Frontal cortex (tissue), 3 donors: ENCODE measurements at regions not wholly inside any gene's neighbourhood (a gene's known extent, or its start where the extent isn't known, plus 50 kb on each side); places are given as distances from the start of the nearest gene placed in this dataset.
"Not testable (repeated sequence)": the region's sequence is repeated elsewhere in the genome, so short reads cannot be mapped to it uniquely, and the experiment has no call there.

ENCODE experiments used
- DNase-seq, 2 donors: peaks; one replicate each; pipeline ENCODE4 v3.0.0; 2012; ENCODE audit warnings: low spot score in 2 of 2
- FAIRE-seq: peaks from 2 replicates; lab custom pipeline; 2012; peaks lifted over from hg19 to GRCh38; lab: Jason Lieb, UNC
- donor health status: control.
- donor health status: control.
- donor health status: control.

DNA sequence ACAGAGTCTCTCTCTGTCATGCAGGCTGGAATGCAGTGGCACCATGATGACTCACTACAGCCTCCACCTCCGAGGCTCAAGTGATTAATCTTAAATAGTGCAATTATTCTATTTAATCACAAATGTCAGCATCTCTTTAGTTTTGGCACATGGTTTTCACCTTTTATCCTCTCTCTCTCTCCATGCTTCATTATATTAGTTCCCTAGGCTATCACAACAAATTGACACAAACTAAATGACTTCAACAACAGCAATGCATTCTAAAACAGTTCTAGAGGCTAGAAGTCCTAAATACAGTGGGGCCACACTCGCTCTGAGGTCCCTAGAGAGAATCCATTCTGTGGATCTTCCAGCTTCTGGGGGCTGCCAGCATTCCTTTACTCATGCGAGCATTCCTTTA lies 178.2 kb upstream of the ZNG1F start:
- not testable (repeated sequence) for DNase-seq, FAIRE-seq

DNA sequence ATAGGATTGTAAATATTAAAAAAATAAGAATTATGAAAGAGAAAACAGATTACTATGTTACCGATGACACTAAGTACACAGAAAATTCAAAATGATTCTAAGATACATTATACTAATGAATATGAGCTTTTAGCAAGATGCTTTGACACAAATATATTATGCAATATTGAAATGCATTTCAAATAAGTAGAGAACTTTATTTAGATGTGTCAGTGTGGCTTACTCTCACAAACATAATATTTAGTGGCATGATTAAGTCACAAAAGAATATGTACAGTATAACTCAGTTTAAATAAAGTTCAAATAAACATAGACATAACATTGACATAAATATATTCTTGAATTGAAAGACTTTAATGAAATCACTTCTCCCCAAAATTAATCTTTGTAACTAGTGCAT lies 172.7 kb upstream of the ZNG1F start:
- not testable (repeated sequence) for DNase-seq, FAIRE-seq

DNA sequence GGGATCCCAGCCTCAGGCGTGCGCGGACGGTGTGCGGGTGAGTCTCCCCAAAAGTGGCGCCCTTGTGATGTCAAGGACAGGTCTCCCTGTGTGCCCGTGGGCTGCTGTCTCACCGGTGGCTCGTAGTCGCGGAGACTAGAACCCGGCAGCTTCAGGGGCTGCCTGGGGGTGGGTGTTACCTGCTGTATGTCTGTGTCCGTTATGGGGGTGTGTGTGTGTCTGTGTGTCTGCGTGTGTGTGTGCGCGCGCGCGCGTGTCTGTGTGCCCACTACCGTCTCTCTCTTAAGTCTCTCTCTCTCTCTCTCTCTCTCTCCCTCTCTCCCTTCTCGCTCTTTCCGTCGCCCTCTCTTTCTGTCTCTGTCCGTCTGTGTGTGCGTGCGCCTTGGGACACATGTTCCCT lies 170.0 kb upstream of the ZNG1F start:
- not testable (repeated sequence) for FAIRE-seq, DNase-seq

DNA sequence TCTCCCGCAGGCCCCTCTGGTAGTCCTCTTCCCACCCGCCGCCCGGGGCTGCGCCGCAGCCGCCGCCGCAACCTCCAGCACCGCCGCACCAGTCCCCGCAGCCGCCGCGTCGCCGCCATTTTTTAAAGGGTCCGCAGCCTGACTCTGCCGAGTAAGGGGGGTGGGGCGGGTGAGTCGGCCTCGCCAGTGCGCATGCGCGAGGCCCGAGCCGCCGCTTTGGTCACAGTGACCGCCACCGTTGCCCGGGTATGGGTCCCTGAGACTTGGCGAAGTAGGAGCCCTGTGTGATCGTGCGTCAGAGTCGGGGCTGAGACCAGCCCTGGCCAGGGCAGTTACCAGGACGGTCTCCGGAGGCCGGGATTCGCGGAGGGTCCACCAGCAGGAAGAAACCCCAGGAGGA lies 169.6 kb upstream of the ZNG1F start:
- not testable (repeated sequence) for FAIRE-seq, DNase-seq

DNA sequence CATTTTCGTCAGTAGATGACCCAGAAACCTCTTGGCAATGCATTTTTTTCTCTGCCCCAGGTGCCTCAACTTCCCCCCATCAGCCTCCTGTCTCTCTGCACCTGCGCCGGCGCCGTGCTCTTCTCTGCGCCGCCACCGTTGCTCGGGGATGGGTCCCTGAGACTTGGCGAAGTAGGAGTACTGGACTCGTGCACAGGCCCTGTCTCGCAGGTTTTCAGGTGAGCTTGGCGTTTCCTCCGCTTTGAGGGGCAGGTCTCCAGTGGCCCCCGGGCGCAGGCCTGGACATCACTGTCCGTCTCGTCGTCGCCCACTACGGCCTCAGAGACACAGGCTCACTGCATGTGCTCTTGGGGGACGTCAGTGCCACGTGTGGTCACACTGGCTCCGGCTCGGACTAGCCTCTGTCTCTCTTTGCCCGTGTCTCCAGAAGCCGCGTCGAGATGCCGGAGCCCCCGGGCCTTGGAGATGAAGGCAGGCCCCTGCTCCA lies 168.8 kb upstream of the ZNG1F start:
- FAIRE-seq, DNase-seq: not testable (repeated sequence)

DNA sequence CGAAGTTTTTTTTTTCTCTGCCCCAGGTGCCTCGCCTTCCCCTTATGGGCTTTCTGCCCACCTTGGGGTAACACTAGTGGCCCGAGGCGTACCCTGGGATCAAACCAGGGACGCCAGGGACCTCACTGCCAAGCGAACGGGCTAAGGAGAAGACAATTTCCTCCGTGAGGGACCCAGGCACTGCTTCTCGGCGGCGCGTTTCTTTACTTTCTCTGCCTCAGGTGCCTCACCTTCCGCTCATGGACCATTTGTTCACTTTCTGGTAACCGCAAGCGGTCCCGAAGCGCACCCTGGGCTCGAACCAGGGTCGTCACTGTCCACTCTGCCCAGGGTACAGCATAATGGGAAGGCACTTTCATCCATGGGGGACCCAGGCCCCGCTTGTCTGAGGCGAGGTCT lies 168.2 kb upstream of the ZNG1F start:
- DNase-seq, FAIRE-seq: not testable (repeated sequence)

DNA sequence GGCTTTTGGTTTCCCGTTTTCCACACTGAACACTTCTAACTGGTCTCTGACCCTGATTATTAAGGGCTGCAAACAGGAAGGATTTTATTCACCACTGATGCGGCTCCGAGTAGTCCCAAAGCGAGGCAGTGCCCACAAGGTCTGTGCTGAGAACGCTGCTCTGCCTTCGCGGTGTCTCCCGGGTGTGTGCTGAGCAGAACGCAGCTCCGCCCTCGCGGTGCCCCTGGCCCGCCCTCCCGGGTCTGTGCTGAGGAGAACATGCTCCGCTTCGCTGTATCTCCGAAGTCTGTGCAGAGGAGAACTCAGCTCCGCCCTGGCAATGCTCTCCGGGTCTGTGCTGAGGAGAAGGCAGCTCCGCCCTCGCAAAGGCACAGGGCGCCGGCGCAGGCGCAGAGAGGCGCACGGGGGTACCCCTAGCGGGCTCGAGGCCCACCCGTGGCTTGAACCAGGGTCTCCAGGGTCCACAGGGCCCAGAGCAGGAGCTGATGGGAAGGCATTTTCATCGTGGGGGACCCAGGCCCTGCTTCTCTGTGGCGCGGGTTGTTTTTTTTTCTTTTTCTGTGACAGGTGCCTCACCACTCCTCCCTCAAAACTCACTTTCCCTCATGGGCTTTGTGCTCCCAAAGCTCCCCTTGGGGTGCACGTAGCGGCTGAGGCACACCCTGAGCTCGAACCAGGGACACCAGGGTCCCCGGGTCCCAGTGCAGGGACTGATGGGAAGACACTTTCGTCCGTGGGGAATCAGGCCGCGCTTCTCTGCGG lies 167.7 kb upstream of the ZNG1F start:
- not testable (repeated sequence) for DNase-seq, FAIRE-seq

DNA sequence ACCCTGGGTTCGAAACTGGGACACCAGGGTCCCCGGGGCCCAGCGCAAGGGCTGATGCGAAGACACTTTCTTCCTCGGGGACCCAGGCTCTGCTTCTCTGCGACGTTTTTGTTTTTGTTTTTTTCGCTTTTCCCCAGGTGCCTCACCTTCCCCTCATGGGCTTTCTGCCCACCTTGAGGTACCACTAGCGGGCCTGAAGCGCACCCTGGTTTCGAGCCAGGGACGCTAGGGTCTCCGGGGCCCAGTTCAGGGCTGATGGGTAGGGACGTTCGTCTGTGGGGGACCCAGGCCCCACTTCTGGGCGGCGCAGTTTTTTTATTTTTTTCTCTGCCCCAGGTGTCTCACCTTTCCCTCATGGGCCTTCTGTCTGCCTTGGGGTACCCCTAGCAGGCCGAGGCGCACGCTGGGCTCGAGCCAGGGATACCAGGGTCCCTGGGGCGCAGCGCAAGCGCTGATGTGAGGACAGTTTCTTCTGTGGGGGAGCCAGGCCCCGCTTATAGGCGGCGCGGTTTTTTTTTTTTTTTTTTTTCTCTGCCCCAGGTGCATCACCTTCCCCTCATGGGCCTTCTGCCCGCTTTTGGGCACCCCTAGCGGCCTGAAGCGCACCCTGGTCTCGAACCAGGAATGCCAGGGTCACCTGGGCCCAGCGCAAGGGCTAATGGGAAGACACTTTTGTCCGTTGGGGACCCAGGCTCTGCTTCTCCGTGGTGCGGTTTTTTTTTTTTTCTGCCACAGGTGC lies 166.8 kb upstream of the ZNG1F start:
- not testable (repeated sequence) for DNase-seq, FAIRE-seq

DNA sequence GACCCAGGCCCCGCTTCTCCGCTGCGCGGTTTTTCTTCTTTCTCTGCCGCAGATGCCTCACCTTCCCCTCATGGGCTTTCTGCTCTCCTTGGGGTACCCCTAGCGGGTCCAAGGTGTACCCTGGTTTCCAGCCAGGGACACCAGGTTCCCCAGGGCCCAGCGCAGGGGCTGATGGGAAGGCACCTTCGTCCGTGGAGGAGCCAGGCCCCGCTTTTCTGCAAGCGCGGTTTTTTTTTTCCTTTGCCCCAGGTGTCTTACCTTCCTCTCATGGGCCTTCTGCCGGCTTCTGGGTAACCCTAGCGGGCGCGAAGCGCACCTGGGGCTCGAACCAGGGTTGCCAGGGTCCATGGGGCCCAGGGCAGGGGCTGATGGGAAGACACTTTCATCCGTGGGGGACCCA lies 165.9 kb upstream of the ZNG1F start:
- not testable (repeated sequence) for FAIRE-seq, DNase-seq

DNA sequence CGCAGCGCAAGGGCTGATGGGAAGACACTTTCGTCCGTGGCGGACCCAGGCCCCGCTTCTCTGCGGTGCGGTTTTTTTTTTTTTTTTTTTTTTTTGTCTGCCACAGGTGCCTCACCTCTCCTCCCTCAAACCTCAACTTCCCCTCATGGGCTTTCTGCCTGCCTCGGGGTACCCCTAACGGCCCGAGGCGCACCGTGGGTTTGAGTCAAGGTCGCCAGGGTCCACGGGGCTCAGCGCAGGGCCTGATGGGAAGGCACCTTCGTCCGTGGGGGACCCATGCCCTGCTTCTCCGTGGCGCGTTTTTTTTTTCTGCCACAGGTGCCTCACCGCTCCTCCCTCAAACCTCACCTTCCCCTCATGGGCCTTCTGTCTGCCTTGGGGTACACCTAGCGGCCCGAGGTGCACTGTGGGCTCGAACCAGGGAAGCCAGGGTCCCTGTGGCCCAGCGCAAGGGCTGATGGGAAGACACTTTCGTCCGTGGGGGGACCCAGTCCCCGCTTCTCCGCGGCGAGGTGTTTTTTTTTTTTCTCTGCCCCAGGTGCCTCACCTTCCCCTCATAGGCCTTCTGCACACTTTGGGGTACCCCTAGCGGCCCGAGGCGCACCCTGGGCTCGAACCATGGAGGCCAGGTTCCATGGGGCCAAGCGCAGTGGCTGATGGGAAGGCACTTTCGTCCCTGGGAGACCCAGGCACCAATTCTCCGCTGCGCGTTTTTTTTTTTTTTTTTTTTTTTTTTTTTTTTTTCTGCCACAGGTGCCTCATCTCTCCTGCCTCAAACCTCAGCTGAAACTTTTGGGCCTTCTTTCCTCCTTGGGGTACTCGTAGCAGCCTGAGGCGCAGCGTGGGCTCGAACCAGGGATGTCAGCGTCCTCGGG lies 165.2 kb upstream of the ZNG1F start:
- FAIRE-seq, DNase-seq: not testable (repeated sequence)

DNA sequence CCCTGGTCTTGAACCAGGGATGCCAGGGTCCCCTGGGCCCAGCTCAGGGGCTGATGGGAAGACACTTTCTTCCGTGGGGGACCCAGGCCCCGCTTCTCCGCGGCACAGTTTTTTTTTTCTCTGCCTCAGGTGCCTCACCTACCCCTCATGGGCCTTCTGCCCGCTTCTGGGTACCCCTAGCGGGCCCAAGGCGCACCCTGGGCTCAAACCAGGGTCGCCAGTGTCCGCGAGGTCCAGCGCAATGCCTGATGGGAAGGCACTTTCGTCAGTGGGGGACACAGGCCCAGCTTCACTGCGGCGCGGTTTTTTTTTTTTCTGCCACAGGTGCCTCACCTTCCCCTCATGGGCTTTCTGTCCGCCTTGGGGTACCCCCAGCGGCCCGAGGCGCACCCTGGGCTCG lies 163.9 kb upstream of the ZNG1F start:
- not testable (repeated sequence) for DNase-seq, FAIRE-seq

DNA sequence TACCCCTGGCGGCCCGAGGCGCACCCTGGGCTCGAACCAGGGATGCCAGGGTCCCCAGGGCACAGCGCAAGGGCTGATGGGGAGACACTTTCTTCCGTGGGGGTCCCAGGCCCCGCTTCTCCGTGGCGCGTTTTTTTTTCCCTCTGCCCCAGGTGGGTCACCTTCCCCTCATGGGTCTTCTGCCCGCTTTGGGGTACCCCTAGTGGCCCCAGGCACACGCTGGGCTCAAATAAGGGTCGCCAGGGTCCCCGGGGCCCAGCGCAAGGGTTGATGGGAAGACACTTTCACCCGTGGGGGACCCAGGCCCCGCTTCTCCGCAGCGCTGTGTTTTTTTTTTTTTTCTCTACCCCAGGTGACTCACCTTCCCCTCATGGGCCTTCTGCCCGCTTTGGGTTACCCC lies 163.3 kb upstream of the ZNG1F start:
- not testable (repeated sequence) for FAIRE-seq, DNase-seq

DNA sequence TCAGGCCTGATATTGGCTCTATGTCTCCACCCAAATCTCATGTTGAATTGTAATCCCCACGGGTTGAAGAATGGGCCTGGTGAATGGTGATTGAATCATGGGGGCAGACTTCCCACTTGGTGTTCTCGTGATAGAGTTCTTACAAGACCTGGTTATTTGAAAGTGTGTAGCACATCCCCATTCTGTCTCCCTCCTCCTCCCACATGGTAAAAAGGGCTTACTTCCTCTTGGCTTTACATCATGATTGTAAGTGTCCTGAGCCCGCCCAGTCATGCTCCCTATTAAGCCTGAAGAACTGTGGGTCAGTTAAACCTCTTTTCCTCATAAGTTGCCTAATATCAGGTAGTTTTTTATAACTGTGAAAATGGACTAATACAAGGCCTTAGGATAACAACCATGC lies 158.8 kb upstream of the ZNG1F start:
- DNase-seq, FAIRE-seq: not testable (repeated sequence)

DNA sequence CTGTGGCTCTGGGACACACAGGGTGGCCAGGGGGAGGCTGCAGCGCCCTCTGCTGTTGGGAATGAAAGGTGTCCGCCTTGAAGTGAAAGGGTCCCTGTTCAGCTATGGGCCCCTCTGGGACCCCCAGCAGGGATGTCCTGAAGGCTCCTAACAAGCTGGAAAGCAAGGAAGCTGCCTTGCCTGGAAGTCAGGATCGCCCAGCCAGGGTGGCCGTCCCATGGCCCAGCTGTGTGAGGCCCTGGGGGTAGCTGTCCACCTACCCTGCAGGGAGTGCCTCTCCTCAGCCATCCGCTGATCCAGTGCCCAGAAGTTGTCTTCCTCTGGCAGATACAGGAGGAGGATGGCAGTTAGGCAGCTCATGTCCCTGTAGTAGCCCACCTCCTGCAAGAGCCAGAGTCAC lies 143.4 kb upstream of the ZNG1F start:
- DNase-seq, FAIRE-seq: not testable (repeated sequence)

DNA sequence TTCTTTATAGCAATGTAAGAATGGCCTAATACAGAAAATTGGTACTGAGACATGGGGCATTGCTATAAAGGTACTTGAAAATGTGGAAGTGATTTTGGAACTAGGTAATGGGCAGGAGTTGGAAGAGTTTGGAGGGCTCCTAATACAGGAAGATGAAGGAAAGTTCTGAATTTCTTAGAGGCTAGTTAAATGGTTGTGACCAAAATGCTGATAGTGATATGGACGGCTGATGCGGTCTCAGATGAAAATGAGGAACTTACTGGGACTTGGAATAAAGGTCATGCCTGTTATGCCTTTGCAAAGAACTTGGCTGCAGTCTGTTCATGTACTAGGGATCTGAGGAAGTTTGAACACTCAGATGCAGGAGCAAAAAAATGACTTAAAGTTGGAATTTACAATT lies 132.2 kb upstream of the ZNG1F start:
- not testable (repeated sequence) for DNase-seq, FAIRE-seq

DNA sequence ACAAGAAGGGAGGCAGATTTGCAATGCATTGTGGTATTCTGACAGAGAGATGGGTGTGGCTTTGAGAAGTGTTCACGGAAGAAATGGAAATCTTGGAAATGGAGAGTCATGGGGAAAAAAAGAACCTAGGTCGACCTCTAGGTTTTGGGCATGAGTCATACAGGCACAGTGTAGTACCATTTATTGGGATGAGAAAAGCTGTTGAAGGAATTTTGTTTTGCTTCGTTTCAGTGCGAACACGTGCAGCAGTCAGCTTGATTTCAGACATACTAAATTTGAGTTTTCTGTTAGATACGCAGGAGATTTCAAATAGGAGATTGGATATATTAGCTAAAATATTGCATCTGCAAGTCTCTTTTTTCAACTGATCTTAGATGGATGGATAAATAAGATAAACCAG lies 119.8 kb upstream of the ZNG1F start:
- not testable (repeated sequence) for DNase-seq, FAIRE-seq

DNA sequence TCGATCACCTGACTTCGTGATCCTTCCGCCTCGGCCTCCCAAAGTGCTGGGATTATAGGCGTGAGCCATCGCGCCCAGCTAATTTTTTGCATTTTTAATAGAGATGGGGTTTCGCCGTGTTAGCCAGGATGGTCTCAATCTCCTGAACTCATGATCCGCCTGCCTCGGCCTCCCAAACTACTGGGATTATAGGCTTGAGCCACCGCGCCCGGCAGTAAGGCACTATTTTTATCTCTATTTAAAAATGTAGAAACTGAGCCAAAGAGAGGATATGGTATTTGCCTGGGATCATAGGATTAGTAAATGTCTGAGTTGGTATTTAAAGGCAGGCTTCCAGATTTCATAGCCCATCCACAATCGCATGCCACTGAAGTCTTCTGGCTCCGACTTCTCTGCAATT lies 96.6 kb upstream of the ZNG1F start:
- not testable (repeated sequence) for FAIRE-seq, DNase-seq

DNA sequence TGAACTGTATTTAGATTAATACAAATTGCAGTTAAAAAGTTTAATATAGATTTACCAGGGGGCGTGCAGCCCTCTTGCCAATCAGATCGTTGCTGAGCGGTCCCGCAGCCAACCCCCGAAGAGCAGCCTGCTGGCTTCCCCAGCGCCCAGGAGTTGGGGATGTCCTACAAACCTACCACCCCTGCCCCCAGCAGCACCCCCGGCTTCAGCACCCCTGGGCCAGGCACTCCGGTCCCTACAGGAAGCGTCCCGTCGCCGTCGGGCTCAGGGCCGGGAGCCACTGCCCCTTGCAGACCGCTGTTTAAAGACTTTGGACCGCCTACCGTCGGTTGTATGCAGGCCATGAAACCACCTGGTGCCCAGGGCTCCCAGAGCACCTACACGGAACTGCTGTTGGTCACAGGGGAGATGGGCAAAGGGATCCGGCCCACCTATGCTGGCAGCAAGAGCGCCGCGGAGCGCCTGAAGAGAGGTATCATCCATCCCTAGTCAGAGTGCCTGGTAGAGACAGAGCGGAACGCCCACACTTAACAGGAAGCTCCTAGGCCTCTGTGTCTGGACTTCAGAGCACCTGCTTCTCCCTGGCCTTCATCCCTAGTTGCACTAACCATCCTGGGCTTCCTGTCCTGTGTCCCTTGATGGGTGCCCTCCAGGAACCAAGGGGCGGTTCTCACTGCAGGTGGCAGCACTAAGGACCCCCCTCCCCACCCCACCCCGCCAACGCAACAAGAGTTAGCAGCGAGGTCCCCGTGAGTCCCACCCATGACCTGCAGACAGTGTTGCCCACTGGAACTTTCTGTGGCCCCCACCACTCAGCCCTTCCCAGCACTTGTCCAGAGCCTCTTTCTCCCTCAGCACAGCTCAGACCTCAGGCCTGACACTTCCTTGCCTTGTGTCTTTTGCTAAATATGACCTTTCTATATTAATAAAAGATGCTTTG lies 91.5 kb upstream of the ZNG1F start:
- not testable (repeated sequence) for FAIRE-seq, DNase-seq

DNA sequence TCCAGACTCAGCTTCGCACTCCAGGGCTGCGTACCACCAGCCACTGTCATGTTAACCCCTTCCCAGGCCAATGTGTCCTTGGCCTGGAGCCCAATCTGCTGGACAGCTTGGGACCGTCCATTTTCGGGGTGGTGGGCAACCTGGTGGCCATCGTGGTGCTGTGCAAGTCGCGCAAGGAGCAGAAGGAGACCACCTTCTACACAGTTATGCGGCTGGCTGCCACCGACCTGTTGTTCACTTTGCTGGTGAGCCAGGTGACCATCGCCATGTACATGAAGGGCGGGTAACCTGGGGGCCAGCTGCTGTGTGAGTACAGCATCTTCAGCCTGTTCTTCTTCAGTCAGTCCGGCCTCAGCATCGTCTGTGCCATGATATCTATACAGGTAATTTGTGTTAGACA lies 90.3 kb upstream of the ZNG1F start:
- not testable (repeated sequence) for FAIRE-seq

More for the DNA sequence above, 90.3 kb upstream of the ZNG1F start:
- not testable (repeated sequence) for DNase-seq
